Loucy (cell line): ENCODE measurements at regions not wholly inside any gene's neighbourhood (a gene's known extent, or its start where the extent isn't known, plus 50 kb on each side); places are given as distances from the start of the nearest gene placed in this dataset.

ENCODE experiments used
- H2AFZ ChIP-seq: fragments of 200-600 bp; sonication (generic); 2 replicates; pipeline ENCODE4 v1.6.0; 2016; ENCODE audit warnings: antibody characterized with exemption, mild to moderate bottlenecking, low read length, moderate library complexity
- H3F3A ChIP-seq: fragments of 200-600 bp; 2 replicates; pipeline ENCODE4 v1.6.0; 2016; ENCODE audit warnings: antibody characterized with exemption, low read depth, mild to moderate bottlenecking
- H3K27me3 ChIP-seq: fragments of 200-600 bp; sonication (generic); 2 replicates; pipeline ENCODE4 v1.6.1; 2014; ENCODE audit warnings: low read length, mild to moderate bottlenecking; ENCODE audit not compliant: insufficient read depth, poor library complexity, severe bottlenecking
- H3K36me3 ChIP-seq: fragments of 200-600 bp; sonication (generic); 2 replicates; pipeline ENCODE4 v1.6.1; 2016; ENCODE audit warnings: low read length; ENCODE audit not compliant: insufficient read depth
- H3K4me1 ChIP-seq: fragments of 200-600 bp; sonication (generic); 2 replicates; pipeline ENCODE4 v1.5.1; 2014; ENCODE audit warnings: low read length, mild to moderate bottlenecking; ENCODE audit not compliant: insufficient read depth, poor library complexity, severe bottlenecking
- H3K4me2 ChIP-seq: fragments of 200-600 bp; sonication (generic); 2 replicates; pipeline ENCODE4 v1.6.0; 2014; ENCODE audit warnings: antibody characterized with exemption, low read length, low read depth, mild to moderate bottlenecking; ENCODE audit not compliant: poor library complexity, severe bottlenecking
- H3K4me3 ChIP-seq: fragments of 200-600 bp; sonication (generic); 2 replicates; pipeline ENCODE4 v1.5.1; 2014; ENCODE audit warnings: low read length, mild to moderate bottlenecking, mixed read lengths; ENCODE audit not compliant: poor library complexity, severe bottlenecking
- H3K79me2 ChIP-seq: fragments of 200-600 bp; sonication (generic); 2 replicates; pipeline ENCODE4 v1.6.1; 2014; ENCODE audit warnings: low read length; ENCODE audit not compliant: insufficient read depth
- H3K9ac ChIP-seq: fragments of 200-600 bp; sonication (generic); 2 replicates; pipeline ENCODE4 v1.6.0; 2014; ENCODE audit warnings: mild to moderate bottlenecking, low read depth, low read length, moderate library complexity; ENCODE audit not compliant: poor library complexity, severe bottlenecking
- H3K9me2 ChIP-seq: fragments of 200-600 bp; sonication (generic); replicated peaks from 2 replicates; pipeline ENCODE4 v1.6.1; 2016; ENCODE audit warnings: low read depth, low read length, mixed read lengths
- H3K9me3 ChIP-seq: fragments of 200-600 bp; sonication (generic); 2 replicates; pipeline ENCODE4 v1.6.1; 2014; ENCODE audit warnings: mild to moderate bottlenecking, antibody characterized with exemption, low read length, low read depth; ENCODE audit not compliant: insufficient read depth
- H4K20me1 ChIP-seq: fragments of 200-600 bp; sonication (generic); 2 replicates; pipeline ENCODE4 v1.6.0; 2014; ENCODE audit warnings: antibody characterized with exemption, low read length, mild to moderate bottlenecking; ENCODE audit not compliant: insufficient read depth, poor library complexity, severe bottlenecking
- EZH2phosphoT487 ChIP-seq: fragments of 200-600 bp; IDR thresholded peaks from 2 replicates; pipeline ENCODE4 v1.6.1; 2018; ENCODE audit warnings: antibody characterized with exemption, mild to moderate bottlenecking, moderate library complexity, borderline replicate concordance
- TF ChIP-seq, protein P1 (sequence below): fragments of 200-600 bp; sonication (generic); conservative IDR thresholded peaks from 2 replicates; pipeline ENCODE4 v1.5.1; 2014; ENCODE audit warnings: mild to moderate bottlenecking, antibody characterized with exemption, low read length

DNA sequence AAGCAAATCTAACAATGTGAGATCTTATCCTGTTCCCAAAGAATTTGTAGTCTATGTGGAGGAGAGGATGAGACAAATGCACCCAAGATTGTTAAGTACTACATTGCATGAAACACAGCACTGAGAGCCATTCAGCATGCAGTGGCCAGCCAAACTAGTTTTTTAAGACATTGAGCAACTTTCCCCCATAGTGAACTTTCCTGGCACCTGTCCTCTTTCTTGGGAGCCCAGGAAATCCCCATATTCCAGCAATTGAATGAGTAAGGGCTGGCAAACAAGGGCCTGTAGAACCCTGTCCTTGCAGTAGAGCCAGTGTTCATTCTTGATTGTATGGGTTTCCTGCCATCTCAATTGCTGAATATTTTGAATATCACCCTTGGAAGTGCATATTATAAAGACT lies 58.8 kb upstream of the FIGN start:
- Histone ChIP-seq H3K36me3 (no peaks in the 10 kb centered on the region), H3K4me3 (no peak overlapping the region), H3K4me2 (no peak overlapping the region), H3K9ac (no peak overlapping the region), H2AFZ (no peak overlapping the region), H3K4me1 (no peaks in the 10 kb centered on the region), H3K27me3 (no peaks in the 10 kb centered on the region), H4K20me1 (no peaks in the 10 kb centered on the region), H3K9me3 (no peaks in the 10 kb centered on the region), H3K9me2 (no peaks in the 10 kb centered on the region), H3K79me2 (no peaks in the 10 kb centered on the region), H3F3A (no peaks in the 10 kb centered on the region)
- TF ChIP-seq, protein P1, sequence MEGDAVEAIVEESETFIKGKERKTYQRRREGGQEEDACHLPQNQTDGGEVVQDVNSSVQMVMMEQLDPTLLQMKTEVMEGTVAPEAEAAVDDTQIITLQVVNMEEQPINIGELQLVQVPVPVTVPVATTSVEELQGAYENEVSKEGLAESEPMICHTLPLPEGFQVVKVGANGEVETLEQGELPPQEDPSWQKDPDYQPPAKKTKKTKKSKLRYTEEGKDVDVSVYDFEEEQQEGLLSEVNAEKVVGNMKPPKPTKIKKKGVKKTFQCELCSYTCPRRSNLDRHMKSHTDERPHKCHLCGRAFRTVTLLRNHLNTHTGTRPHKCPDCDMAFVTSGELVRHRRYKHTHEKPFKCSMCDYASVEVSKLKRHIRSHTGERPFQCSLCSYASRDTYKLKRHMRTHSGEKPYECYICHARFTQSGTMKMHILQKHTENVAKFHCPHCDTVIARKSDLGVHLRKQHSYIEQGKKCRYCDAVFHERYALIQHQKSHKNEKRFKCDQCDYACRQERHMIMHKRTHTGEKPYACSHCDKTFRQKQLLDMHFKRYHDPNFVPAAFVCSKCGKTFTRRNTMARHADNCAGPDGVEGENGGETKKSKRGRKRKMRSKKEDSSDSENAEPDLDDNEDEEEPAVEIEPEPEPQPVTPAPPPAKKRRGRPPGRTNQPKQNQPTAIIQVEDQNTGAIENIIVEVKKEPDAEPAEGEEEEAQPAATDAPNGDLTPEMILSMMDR: no peak
- TF ChIP-seq EZH2phosphoT487: no peak
